Transverse colon (tissue), 4 donors: ENCODE measurements at regions not wholly inside any gene's neighbourhood (a gene's known extent, or its start where the extent isn't known, plus 50 kb on each side); places are given as distances from the start of the nearest gene placed in this dataset.

Experiments used
- DNase-seq: peaks from one replicate; pipeline ENCODE4 v3.0.0-alpha.2; 2019
- H3K27ac ChIP-seq, 4 donors: fragments of 200-600 bp; sonication (generic); 2 replicates each; pipeline ENCODE4 v1.5.1; 2016 to 2018; ENCODE audit warnings: inconsistent platforms in 4 of 4
- H3K27me3 ChIP-seq: fragments of 200-600 bp; sonication (generic); 2 replicates; pipeline ENCODE4 v1.5.1; 2017; ENCODE audit warnings: inconsistent platforms
- H3K36me3 ChIP-seq, 4 donors: fragments of 200-600 bp; sonication (generic); 2 replicates each; pipeline ENCODE4 v1.5.1; 2017 to 2019; ENCODE audit warnings: inconsistent platforms in 4 of 4
- H3K4me1 ChIP-seq, 4 donors: fragments of 200-600 bp; sonication (generic); 2 replicates each; pipeline ENCODE4 v1.5.1; 2017 to 2020; ENCODE audit warnings: inconsistent platforms in 4 of 4
- H3K4me3 ChIP-seq, 4 donors: fragments of 200-600 bp; sonication (generic); 1 replicate in 1 of 4; 2 replicates in 3 of 4; pipeline versions ENCODE4 v1.5.1 to v1.6.1; 2017 to 2019; ENCODE audit warnings: inconsistent platforms in 4 of 4
- H3K9me3 ChIP-seq, 2 donors: fragments of 200-600 bp; sonication (generic); 2 replicates each; pipeline ENCODE4 v1.5.1; 2017 to 2019; ENCODE audit warnings: inconsistent platforms in 2 of 2
- CTCF ChIP-seq, 5 experiments: fragments of 200-600 bp in 3 of 5; fragments of 450-650 bp in 2 of 5; sonication (generic) in 3 of 5; IDR thresholded peaks; 1 replicate in 2 of 5; 2 replicates in 3 of 5; pipeline ENCODE4 v1.5.1; 2016 to 2017; ENCODE audit warnings: antibody characterized with exemption in 5 of 5, inconsistent platforms in 3 of 5, mild to moderate bottlenecking in 2 of 5, moderate library complexity in 1 of 5
- EP300 ChIP-seq: sonication (generic); formaldehyde crosslinking; IDR thresholded peaks from one replicate; pipeline ENCODE4 v1.6.1; 2017; ENCODE audit warnings: antibody characterized with exemption, low read depth
- POLR2A ChIP-seq: fragments of 450-650 bp; IDR thresholded peaks from one replicate; pipeline ENCODE4 v1.6.1; 2016; ENCODE audit warnings: antibody characterized with exemption, mild to moderate bottlenecking, moderate library complexity
- POLR2AphosphoS5 ChIP-seq, 3 donors: sonication (generic); formaldehyde crosslinking; IDR thresholded peaks; one replicate each; pipeline ENCODE4 v1.6.1; 2016; ENCODE audit warnings: antibody characterized with exemption in 3 of 3
- WGBS, 2 donors: methylation state at CpG; one replicate each; pipeline ENCODE4 v1.1.5; 2018; ENCODE audit warnings: low coverage in 1 of 2; 5-methylcytosine and 5-hydroxymethylcytosine counted together
- in situ Hi-C, 4 donors: fragments of 200-750 bp; cut with MboI; loops; one replicate each; pipeline versions ENCODE4 v1.15.0 to v1.15.1; 2017; ENCODE audit warnings: low sequenced_read_pairs in 3 of 4, low pct_ligation_motif_present in 1 of 4, low pct_unique_long_range_greater_than_20kb in 1 of 4
- intact Hi-C: fragments of 100-400 bp; cut with DNase I; formaldehyde crosslinking; loops from one replicate; pipeline ENCODE4 v1.15.1; 2023; ENCODE audit warnings: low total_unique reads

- intact Hi-C loops = no loop called here
- 92 to 100% methylated on average over 1 to 5 of the region's 5 CpGs for WGBS, 2 donors
- no peak for DNase-seq
- in situ Hi-C loops = no loop called here
- Histone ChIP-seq H3K27me3 (no peaks in the 10 kb centered on the region), H3K27ac (no peak overlapping the region), H3K9me3 (no peaks in the 10 kb centered on the region), H3K36me3 (no peaks in the 10 kb centered on the region), H3K4me3 (no peak overlapping the region), H3K4me1 (peaks cover 0 to 8% (median 0%) of the 10 kb centered on the region in 4 donors)
- TF ChIP-seq POLR2AphosphoS5 (IDR thresholded peaks at IDR 0.05) (no peak), CTCF (IDR thresholded peaks at IDR 0.05) (no peak), EP300 (no peak), POLR2A (no peak)
These were observed 128.0 kb upstream of the SASH1 start for GRCh38 chr6:148214667-148215066.

GRCh38 chr6:148217051-148217450 lies 125.6 kb upstream of the SASH1 start:
- no peak for DNase-seq
- 88% methylated on average over 4 of the region's 4 CpGs; no CpG with 5 or more reads in 1 of the 2 donors for WGBS, 2 donors
- in situ Hi-C loops = no loop called here
- H3K27ac ChIP-seq = no peak overlapping the region
- H3K4me3 ChIP-seq = no peak overlapping the region
- peaks cover 0 to 8% (median 0%) of the 10 kb centered on the region in 4 donors for H3K4me1 ChIP-seq
- no peaks in the 10 kb centered on the region for H3K9me3 ChIP-seq
- no peaks in the 10 kb centered on the region for H3K27me3 ChIP-seq
- H3K36me3 ChIP-seq = no peaks in the 10 kb centered on the region
- TF ChIP-seq POLR2A = no peak
- TF ChIP-seq POLR2AphosphoS5 (IDR thresholded peaks at IDR 0.05) = no peak
- TF ChIP-seq CTCF (IDR thresholded peaks at IDR 0.05) = no peak
- TF ChIP-seq EP300 = no peak
- intact Hi-C loops = no loop called here

- H3K9me3 ChIP-seq = no peaks in the 10 kb centered on the region
- WGBS, 2 donors = 65 to 75% methylated on average over 2 to 3 of the region's 3 CpGs
These were observed 124.7 kb upstream of the SASH1 start for GRCh38 chr6:148217921-148218320.

GRCh38 chr6:148218542-148219258 lies 123.9 kb upstream of the SASH1 start:
- no peak overlapping the region for H3K4me3 ChIP-seq
- H3K27ac ChIP-seq = no peak overlapping the region
- peaks cover 0 to 8% (median 0%) of the 10 kb centered on the region in 4 donors for H3K4me1 ChIP-seq
- H3K9me3 ChIP-seq = no peaks in the 10 kb centered on the region
- in situ Hi-C loops = no loop called here
- H3K27me3 ChIP-seq = no peaks in the 10 kb centered on the region
- no peaks in the 10 kb centered on the region for H3K36me3 ChIP-seq
- TF ChIP-seq EP300 (no peak), POLR2A (no peak), CTCF (IDR thresholded peaks at IDR 0.05) (no peak)
- intact Hi-C loops = no loop called here
- 50 to 75% methylated on average over 1 to 3 of the region's 3 CpGs for WGBS, 2 donors
- DNase-seq = no peak

More at GRCh38 chr6:148217921-148218320, 124.7 kb upstream of the SASH1 start:
- no peak for DNase-seq
- in situ Hi-C loops (no loop called here), intact Hi-C loops (no loop called here)
- peaks cover 0 to 8% (median 0%) of the 10 kb centered on the region in 4 donors for H3K4me1 ChIP-seq
- no peak overlapping the region for H3K27ac ChIP-seq
- no peaks in the 10 kb centered on the region for H3K27me3 ChIP-seq
- H3K36me3 ChIP-seq = no peaks in the 10 kb centered on the region
- no peak for TF ChIP-seq POLR2AphosphoS5 (IDR thresholded peaks at IDR 0.05)
- TF ChIP-seq CTCF (IDR thresholded peaks at IDR 0.05) = no peak
- no peak for TF ChIP-seq EP300
- TF ChIP-seq POLR2A = no peak
- no peak overlapping the region for H3K4me3 ChIP-seq
